ENCODE measurements at regions not wholly inside any gene's neighbourhood (a gene's known extent, or its start where the extent isn't known, plus 50 kb on each side); places are given as distances from the start of the nearest gene placed in this dataset.
"Not testable (repeated sequence)": the region's sequence is repeated elsewhere in the genome, so short reads cannot be mapped to it uniquely, and the experiment has no call there.

DNA sequence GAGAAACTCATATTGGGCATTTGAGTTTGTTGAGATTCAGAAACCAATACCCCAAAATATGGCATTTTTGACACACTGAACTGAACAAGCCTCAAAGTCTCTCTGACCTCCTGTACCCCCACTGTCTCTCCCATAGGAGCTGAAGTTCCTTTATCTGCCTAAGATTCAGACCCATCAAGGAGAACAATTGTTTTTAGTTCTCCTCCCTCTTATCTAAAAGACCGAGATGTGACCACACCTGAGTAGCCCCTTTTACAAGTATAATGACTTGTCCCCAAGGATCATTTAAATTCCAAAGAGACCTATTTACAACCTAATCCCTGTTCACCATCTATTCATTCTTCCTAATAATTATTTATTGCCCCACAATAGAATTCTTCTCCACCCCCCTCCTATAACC is 122.1 kb upstream of the PLAAT1 start:
- DNase-seq (ENCODE audit: low read depth in 2 of 2), result no peak

DNA sequence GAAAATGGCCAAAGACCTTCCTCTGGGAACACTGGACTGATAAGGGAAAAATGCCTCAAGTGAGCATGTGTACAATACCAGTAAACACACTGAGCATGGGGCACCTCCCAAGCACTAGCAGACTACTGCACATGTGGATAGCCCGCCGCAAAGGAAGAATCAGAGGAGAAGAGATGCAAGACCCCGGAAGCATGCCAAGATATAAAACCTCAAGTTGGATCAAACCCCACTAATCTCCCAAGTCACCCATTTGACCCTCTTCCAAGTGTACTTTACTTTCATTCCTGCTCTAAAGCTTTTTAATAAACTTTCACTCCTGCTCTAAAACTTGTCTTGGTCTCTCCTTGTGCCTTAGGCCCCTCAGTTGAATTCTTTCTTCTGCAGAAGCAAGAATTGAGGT is 121.1 kb upstream of the PLAAT1 start:
- DNase-seq (ENCODE audit: low read depth in 2 of 2), result no peak

GRCh38 chr3:193124861-193125260 is 116.2 kb upstream of the PLAAT1 start:
- no peak for DNase-seq (ENCODE audit: low read depth in 2 of 2)

DNA sequence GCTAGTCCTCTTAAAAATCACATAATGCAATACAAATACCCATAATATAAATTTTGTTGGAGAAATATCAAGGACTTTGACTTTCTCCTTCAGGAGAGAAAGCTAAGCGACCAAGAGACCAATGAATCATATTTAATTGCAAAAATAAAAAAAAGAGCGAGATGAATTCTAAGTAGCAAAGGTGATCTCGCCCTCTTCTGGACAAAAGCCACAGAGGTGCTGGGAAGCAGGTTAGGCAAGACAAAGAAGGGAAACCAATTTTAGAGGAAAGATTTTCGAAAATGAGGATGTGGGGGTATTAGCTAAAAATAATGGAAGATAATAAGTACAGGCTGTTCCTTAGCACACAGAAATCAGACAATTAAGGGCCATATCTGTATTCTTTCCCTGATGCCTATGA is 111.4 kb upstream of the PLAAT1 start:
- no peak for DNase-seq (ENCODE audit: low read depth in 2 of 2)

- no peak for DNase-seq (ENCODE audit: low read depth in 2 of 2)
These were observed 110.4 kb upstream of the PLAAT1 start for GRCh38 chr3:193130576-193130975.

- no peak for DNase-seq (ENCODE audit: low read depth in 2 of 2)
These were observed 108.8 kb upstream of the PLAAT1 start for GRCh38 chr3:193132241-193132640.

- no peak for DNase-seq (ENCODE audit: low read depth in 2 of 2)
These were observed 108.1 kb upstream of the PLAAT1 start for GRCh38 chr3:193132964-193133363.

- no peak for DNase-seq (ENCODE audit: low read depth in 2 of 2)
These were observed 106.2 kb upstream of the PLAAT1 start for GRCh38 chr3:193134856-193135255.

DNA sequence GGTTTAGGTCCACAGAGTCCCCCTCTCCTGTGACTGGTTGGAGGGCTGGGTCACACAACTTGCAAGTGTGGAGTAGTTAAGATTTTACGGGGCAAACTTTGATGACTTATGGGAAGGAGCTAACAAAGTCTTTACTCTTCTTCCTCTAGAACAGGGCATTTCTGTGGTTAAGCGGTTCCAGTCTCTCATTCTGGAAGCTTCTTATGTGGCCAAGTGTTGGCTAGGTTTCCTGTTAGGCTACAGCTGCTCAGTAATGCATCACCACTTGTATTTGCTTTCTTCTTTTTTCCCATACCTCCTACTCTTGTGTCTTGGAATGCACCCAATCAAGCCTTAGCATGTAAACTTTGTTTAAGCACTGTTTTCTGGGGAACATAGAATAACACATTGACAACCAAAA is 100.6 kb upstream of the PLAAT1 start:
- no peak for DNase-seq (ENCODE audit: low read depth in 2 of 2)

DNA sequence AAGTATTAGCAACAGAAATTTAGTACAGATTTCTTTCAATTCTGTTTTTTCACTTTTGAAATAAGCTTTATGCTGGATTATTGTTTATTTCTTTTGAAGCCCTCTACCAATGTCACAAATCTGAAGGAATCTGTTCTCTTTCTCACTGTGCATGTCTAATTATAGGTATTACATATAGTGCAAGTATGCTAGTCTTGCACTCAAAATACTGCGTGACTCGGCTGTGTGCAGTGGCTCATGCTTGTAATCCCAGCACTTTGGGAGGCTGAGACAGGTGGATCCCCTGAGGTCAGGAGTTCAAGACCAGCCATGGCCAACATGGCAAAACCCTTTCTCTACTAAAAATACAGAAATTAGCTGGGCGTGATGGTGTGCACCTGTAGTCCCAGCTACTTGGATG is 95.8 kb upstream of the PLAAT1 start:
- DNase-seq (ENCODE audit: low read depth in 2 of 2), result no peak

DNA sequence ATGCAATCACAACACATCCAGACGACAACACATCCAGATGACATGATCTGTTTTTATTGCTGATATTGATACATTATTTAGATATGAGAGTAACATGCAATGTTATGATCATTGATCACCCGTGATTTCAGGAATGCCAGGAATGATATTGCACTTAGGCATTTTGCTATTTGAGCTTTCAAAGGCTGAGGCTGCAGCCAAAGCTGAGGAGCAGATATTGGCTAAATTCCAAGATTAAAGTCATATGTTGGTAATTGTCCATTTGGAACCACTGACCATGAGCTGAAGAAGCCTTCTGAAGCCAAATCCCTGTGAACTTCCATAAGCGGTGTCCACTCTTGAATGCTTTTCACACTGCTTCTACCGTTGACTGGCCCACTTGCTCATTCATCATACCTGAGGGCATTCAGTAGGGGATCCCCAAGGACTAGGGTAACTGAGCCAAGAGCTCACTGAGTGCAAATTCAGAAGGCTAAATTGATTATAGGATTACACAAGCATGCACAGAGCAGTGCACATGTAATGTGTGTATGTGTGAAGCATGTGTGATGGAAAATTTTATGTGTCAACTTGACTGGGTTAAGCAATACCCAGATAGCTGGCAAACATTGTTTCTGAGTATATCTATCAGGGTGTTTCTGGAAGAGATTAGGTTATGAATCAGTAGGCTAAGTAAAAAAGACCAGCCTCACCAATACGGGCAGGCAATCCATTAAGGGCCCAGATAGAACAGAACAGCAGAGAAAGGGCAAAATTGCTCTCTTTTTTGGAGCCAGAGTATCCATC is 92.1 kb upstream of the PLAAT1 start:
- no peak for DNase-seq (ENCODE audit: low read depth in 2 of 2)

- no peak for DNase-seq (ENCODE audit: low read depth in 2 of 2)
These were observed 91.0 kb upstream of the PLAAT1 start for GRCh38 chr3:193149998-193150397.

DNA sequence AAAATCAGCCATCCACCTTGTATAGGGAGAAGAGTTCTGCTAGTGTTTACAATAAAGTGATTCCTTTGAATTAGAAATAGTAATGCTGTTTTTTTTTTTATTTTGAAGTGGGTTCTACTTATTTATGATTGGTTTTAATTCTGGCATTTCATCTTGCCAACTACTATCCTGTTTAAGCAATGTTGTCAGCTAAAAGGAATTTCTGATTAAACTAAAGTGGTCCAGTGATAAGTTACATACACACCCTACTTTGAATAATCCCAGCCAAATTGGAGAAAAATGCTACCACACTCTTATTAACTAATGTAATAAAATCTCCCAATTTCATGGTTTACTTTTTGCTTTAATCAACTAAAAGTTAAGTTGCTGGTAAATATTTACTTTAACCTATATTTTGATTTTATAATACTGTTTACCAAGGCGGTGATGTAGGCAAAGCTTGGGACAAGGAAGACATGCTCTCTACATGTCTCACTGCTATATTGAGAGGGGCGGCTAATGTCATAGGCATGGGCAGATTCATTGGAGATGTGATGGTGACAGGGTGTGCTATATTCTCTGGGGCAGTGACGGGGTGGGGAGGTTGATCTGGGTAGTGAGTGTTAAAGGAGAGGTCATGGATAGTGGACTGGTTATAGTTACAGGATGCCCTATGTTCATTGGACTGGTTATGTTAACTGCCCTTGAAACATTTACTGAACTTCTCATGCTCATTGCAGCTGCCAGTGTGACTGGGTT is 85.8 kb upstream of the PLAAT1 start:
- DNase-seq (ENCODE audit: low read depth in 2 of 2), result not testable (repeated sequence)

DNA sequence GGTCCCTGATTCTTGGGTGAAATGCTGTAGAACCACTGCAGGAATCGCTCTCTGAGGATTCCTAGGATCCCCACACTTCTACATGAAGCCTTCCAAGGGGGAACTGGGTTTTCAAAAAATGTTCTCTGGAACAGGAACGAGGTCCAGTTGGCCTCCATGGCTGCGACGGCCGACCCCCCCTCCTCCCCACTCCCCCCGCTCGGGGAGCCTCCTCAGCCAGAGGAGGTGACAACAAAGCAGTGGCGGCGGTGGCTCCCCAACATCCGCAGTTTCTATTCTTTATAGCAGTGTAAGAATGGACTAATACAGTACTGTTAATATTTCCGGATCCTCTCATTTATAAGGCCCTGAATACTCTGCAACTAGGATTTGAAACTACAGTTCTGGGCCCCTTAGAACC is 84.0 kb upstream of the PLAAT1 start:
- no peak for DNase-seq (ENCODE audit: low read depth in 2 of 2)

DNA sequence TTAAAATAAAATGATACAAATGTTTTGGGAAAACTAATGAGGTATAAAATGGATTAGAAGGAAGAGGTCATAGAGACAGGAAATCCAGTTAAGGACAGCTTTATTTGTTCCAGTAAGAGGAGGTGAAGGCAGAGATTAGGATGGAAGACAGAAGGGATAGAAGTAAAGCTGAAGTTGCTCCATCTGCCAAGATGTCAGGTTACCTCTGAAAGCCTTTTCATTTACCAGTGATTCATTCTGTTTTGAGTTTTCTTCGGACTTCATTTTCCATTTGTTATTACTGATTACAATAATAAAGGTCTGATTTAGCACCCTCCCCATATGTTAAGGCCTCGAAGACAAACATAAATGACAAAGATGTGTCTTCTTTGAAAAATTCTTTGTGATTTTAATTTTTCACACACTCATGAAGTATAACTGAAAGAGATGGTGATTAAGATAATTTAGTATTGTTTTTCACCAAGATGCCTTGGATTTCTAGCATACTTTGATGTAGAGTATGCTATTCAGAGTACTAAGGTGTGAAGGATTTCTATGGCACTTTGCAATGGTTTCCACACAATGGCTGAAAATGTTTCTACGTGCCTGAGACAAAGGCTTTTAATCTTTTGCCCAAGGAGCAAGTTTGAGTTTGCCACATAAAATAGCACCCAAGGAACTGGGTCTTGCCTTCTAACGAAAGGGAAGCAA is 75.4 kb upstream of the PLAAT1 start:
- DNase-seq (ENCODE audit: low read depth in 2 of 2), result no peak

DNA sequence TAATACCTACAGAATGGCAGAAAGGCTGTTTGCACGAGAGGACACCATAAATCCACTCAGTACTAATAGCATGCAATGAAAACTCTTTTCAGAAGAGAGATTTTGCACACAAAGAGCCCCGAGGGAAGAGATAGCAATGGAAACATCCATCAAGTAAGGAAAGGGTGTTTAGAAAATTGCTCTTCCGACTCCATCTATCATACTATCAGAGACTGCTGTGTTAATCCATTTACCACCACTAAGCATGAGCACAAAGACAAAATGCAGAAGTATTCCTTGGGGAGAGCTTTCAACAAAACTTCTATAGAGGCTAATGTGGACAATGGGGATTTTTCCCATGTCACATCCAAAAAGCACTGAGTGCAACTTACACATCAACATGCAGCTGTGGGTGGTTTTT is 72.1 kb upstream of the PLAAT1 start:
- no peak for DNase-seq (ENCODE audit: low read depth in 2 of 2)

- no peak for DNase-seq (ENCODE audit: low read depth in 2 of 2)
These were observed 66.9 kb upstream of the PLAAT1 start for GRCh38 chr3:193174140-193174539.

DNA sequence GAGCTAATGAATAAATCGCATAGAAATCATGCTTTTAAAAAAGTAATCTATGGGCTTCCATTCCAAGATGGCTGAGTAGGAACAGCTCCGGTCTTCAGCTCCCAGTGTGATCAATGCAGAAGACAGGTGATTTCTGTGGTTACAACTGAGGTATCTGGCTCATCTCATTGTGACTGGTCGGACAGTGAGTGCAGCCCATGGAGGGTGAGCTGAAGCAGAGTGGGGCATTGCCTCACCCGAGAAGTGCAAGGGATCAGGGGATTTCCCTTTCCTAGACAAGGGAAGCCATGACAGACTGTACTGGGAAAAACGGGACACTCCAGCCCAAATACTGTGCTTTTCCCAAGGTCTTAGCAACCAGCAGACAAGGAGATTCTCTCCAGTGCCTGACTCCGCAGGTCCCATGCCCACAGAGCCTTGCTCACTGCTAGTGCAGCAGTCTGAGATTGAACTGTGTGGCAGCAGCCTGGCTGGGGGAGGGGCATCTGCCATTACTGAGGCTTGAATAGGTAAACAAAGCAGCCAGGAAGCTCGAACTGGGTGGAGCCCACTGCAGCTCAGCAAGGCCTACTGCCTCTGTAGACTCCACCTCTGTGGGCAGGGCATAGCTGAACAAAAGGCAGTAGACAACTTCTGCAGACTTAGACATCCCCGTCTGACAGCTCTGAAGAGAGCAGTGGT is 61.5 kb upstream of the PLAAT1 start:
- DNase-seq (ENCODE audit: low read depth in 2 of 2), result not testable (repeated sequence)

- no peak for DNase-seq (ENCODE audit: low read depth in 2 of 2)
These were observed 53.8 kb upstream of the PLAAT1 start for GRCh38 chr3:193187070-193187722.

DNA sequence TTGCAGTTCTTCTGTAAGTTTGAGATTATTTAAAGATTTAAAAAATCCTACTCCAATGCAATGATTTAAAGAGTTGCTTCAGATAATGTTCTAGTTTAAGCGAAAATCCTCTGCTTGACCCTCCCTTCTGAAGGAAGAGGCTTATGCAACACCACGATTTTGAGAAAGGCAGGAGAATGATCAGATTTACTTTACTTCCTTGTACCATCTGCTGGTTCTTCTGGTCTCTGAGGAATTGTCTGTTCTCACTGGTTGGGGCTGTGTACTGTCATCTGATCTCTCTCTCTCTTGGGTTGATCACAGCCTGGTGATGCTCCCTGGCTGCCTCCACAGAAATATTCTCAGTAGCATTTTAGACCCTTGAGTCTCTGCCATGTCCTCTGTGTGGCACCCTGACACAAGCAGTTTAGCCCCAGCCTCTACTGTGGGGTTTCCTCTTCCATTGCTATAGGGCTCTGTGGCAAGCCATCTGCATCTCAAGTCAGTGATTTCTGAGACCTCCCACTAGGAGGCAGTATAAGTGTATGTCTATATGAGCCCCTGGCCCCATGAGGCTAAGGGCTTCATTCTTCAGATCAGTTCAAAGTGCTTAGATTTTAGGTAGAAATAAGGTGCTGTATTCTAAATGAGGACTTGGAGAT is 50.8 kb upstream of the PLAAT1 start:
- DNase-seq (ENCODE audit: low read depth in 2 of 2), result peak in 1 of 2 donors; percentile 21

Measured in dermis microvascular lymphatic vessel endothelial cell (primary cell).